Body of pancreas (tissue), 4 donors: ENCODE measurements at regions not wholly inside any gene's neighbourhood (a gene's known extent, or its start where the extent isn't known, plus 50 kb on each side); places are given as distances from the start of the nearest gene placed in this dataset.

Source experiments
- ATAC-seq: fragments of 150-250 bp; one replicate; pipeline ENCODE4 v1.9.1; 2016
- DNase-seq, 4 donors: peaks; one replicate each; pipeline ENCODE4 v3.0.0-alpha.2; 2019
- H3K27ac ChIP-seq, 4 donors: fragments of 200-600 bp; sonication (generic); 1 replicate in 3 of 4; 2 replicates in 1 of 4; pipeline versions ENCODE4 v1.5.1 to v1.6.1; 2016 to 2019; ENCODE audit warnings: mild to moderate bottlenecking in 1 of 4, mixed read lengths in 1 of 4, moderate library complexity in 1 of 4
- H3K27me3 ChIP-seq, 2 donors: fragments of 200-600 bp; sonication (generic); one replicate each; pipeline ENCODE4 v1.6.0; 2016; ENCODE audit warnings: mild to moderate bottlenecking in 1 of 2
- H3K36me3 ChIP-seq, 2 donors: fragments of 200-600 bp; sonication (generic); replicated peaks in 1 of 2; 2 replicates each; pipeline ENCODE4 v1.5.1; 2016; ENCODE audit warnings: low read depth in 2 of 2; ENCODE audit not compliant: insufficient read depth in 1 of 2
- H3K4me1 ChIP-seq: fragments of 200-600 bp; sonication (generic); one replicate; pipeline ENCODE4 v1.6.0; 2016
- H3K4me3 ChIP-seq, 2 donors: fragments of 200-600 bp; sonication (generic); 1 replicate in 1 of 2; 2 replicates in 1 of 2; pipeline ENCODE4 v1.5.1; 2016 to 2019
- H3K9me3 ChIP-seq, 3 donors: fragments of 200-600 bp; sonication (generic); 1 replicate in 2 of 3; 2 replicates in 1 of 3; pipeline ENCODE4 v1.5.1; 2016
- CTCF ChIP-seq, 7 experiments: fragments of 450-650 bp in 4 of 7; fragments of 200-600 bp in 3 of 7; sonication (generic) in 3 of 7; IDR thresholded peaks; one replicate each; pipeline ENCODE4 v1.5.1; 2016 to 2019; ENCODE audit warnings: antibody characterized with exemption in 7 of 7
- POLR2A ChIP-seq, 3 donors: fragments of 450-650 bp; IDR thresholded peaks; one replicate each; pipeline ENCODE4 v1.6.1; 2016; ENCODE audit warnings: antibody characterized with exemption in 3 of 3, mild to moderate bottlenecking in 2 of 3
- WGBS, 2 donors: methylation state at CpG; one replicate each; pipeline ENCODE4 v1.1.5; 2017; 5-methylcytosine and 5-hydroxymethylcytosine counted together
- intact Hi-C: fragments of 100-400 bp; cut with DNase I; formaldehyde crosslinking; loops from one replicate; pipeline ENCODE4 v1.15.1; 2023

DNA sequence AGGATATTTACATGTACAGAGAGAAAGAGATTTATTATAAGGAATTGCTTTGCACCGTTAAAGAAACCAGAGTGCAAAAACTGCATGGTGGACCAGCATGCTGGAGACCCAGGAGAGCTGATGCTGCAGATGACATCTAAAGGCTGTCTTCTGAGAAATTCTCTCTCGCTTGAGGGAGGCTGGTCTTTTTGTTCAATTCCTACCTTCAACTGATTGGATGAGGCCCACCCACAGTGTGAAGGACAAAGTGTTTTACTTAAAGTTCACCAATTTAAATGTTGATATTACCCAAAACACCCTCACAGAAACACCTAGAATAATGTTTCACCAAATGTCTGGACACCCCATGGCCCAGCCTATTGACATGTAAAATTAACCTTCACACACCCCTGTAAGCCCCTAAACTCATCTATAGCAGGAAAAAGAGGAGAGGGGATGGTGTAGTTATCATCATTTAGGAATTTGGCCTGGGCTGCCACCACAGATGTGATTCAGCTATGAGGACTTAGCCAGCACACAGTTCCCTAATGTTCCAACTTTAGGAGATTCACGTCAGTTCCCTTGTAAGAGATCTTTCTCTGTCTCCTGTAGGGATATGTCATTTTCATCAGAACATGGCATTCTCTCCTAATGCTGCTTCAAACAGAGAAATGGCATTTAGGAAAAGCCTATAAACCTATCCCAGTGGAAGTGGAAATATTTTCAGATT, 358.2 kb upstream of the TLE4 start:
- WGBS, 2 donors = 73 to 92% methylated on average over 3 of the region's 3 CpGs
- TF ChIP-seq CTCF (IDR thresholded peaks at IDR 0.05) = no peak
- no peak for TF ChIP-seq POLR2A (IDR thresholded peaks at IDR 0.05)
- ATAC-seq (no peak), DNase-seq (no peak)
- Histone ChIP-seq H3K4me1 (no peaks in the 10 kb centered on the region), H3K9me3 (no peaks in the 10 kb centered on the region), H3K27ac (no peak overlapping the region), H3K27me3 (no peaks in the 10 kb centered on the region), H3K4me3 (no peak overlapping the region), H3K36me3 (no peaks in the 10 kb centered on the region)
- intact Hi-C loops = no loop called here

DNA sequence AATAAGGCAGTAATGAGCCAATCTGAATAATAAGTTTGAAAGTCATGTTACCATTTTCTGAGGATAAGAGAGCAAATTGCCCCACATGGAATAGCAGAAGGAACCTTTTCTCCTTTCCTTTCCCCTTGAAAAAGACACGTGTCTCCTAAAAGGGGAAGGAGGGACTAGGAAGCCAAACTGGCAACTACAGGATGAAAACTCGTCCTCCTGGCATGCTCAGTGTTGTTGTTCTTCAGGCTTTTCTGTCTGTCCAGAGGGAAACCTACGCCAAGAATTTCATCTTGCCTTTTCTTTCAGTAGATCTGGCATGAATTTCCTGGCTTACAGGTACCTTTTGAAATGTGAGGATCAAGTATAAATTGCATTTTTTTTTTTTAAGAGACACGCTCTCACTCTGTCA, 355.9 kb upstream of the TLE4 start:
- H3K9me3 ChIP-seq = no peaks in the 10 kb centered on the region
- intact Hi-C loops = no loop called here
- TF ChIP-seq POLR2A (IDR thresholded peaks at IDR 0.05) = no peak
- TF ChIP-seq CTCF (IDR thresholded peaks at IDR 0.05) = no peak
- ATAC-seq (no peak), DNase-seq (no peak)
- no peak overlapping the region for H3K27ac ChIP-seq
- 42 to 49% methylated on average over 4 of the region's 4 CpGs for WGBS, 2 donors
- no peak overlapping the region for H3K4me3 ChIP-seq
- H3K4me1 ChIP-seq = no peaks in the 10 kb centered on the region
- H3K36me3 ChIP-seq = no peaks in the 10 kb centered on the region
- H3K27me3 ChIP-seq = no peaks in the 10 kb centered on the region

DNA sequence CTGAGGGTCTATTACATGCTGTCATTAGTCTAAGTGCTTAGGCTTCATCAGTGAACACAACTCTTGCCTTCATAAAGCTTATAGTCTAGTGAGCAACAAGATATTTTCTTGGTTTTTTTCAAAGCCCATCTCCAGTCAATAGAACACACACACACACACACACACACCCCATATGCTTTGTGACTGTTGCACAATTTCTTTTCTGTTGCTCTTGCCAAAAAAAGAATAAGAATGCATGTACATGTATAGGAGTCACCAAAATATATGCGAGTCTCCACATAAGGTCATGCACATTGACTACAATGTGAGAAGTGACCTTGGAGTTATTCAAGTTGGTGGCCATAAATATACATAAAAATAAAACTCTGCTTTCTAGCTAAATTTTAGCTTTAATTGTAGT, 351.5 kb upstream of the TLE4 start:
- H3K4me3 ChIP-seq = no peak overlapping the region
- no peaks in the 10 kb centered on the region for H3K36me3 ChIP-seq
- TF ChIP-seq CTCF (IDR thresholded peaks at IDR 0.05) (no peak), POLR2A (IDR thresholded peaks at IDR 0.05) (no peak)
- DNase-seq (no peak), ATAC-seq (no peak)
- intact Hi-C loops = no loop called here
- H3K27ac ChIP-seq = no peak overlapping the region
- WGBS, 2 donors = 82 to 93% methylated on average over 1 of the region's 1 CpG
- peaks cover 0 to 3% (median 0%) of the 10 kb centered on the region in 3 donors for H3K9me3 ChIP-seq
- no peaks in the 10 kb centered on the region for H3K27me3 ChIP-seq
- H3K4me1 ChIP-seq = no peaks in the 10 kb centered on the region

DNA sequence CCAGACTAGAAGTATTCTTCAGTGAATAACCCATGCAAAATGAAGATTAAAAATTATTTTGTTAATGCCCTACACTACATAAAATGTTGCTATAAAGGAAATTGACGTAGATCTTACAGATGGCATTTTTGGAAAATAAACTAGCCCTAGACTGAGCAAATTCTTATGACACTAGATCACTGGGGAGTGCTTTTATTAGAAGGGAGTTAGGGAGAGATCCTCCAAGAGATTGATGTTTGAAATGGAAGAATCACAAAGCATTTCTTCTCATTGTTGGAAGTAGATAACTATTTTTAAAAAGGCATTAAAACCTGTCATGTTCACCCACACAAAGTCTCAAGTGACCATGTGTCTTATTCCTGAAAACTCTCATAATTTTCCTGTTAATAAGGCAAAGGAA, 351.1 kb upstream of the TLE4 start:
- H3K9me3 ChIP-seq = peaks cover 0 to 5% (median 0%) of the 10 kb centered on the region in 3 donors
- TF ChIP-seq POLR2A (IDR thresholded peaks at IDR 0.05) = no peak
- no peak for TF ChIP-seq CTCF (IDR thresholded peaks at IDR 0.05)
- no peak for ATAC-seq
- no peaks in the 10 kb centered on the region for H3K27me3 ChIP-seq
- WGBS, 2 donors = 57 to 67% methylated on average over 1 of the region's 1 CpG
- H3K4me3 ChIP-seq = no peak overlapping the region
- intact Hi-C loops = no loop called here
- H3K36me3 ChIP-seq = no peaks in the 10 kb centered on the region
- H3K4me1 ChIP-seq = no peaks in the 10 kb centered on the region
- DNase-seq = no peak
- no peak overlapping the region for H3K27ac ChIP-seq

GRCh38 chr9:79221084-79221483, 350.7 kb upstream of the TLE4 start:
- DNase-seq = no peak
- Histone ChIP-seq H3K4me1 (no peaks in the 10 kb centered on the region), H3K4me3 (no peak overlapping the region), H3K9me3 (peaks cover 0 to 5% (median 0%) of the 10 kb centered on the region in 3 donors), H3K27me3 (no peaks in the 10 kb centered on the region), H3K36me3 (no peaks in the 10 kb centered on the region), H3K27ac (no peak overlapping the region)
- no peak for ATAC-seq
- intact Hi-C loops = no loop called here
- WGBS, 2 donors = 55 to 87% methylated on average over 1 of the region's 1 CpG
- no peak for TF ChIP-seq CTCF (IDR thresholded peaks at IDR 0.05)
- TF ChIP-seq POLR2A (IDR thresholded peaks at IDR 0.05) = no peak
